LNCAP (cell line): ENCODE measurements at regions not wholly inside any gene's neighbourhood (a gene's known extent, or its start where the extent isn't known, plus 50 kb on each side); places are given as distances from the start of the nearest gene placed in this dataset.

Experiments
- CTCF ChIP-seq: fragments of 450-650 bp; IDR thresholded peaks from 2 replicates; pipeline ENCODE4 v1.5.1; 2017; ENCODE audit warnings: mild to moderate bottlenecking

GRCh38 chr13:67803118-67803517, 573.0 kb upstream of the PCDH9 start:
- no peak for TF ChIP-seq CTCF

- TF ChIP-seq CTCF: no peak
Measured at GRCh38 chr13:67792151-67792676, 562.1 kb upstream of the PCDH9 start.

- no peak for TF ChIP-seq CTCF
Measured at GRCh38 chr13:67791047-67791446, 560.9 kb upstream of the PCDH9 start.

GRCh38 chr13:67776151-67776550, 546.0 kb upstream of the PCDH9 start:
- TF ChIP-seq CTCF: no peak

GRCh38 chr13:67775359-67775758, 545.2 kb upstream of the PCDH9 start:
- TF ChIP-seq CTCF: no peak

- TF ChIP-seq CTCF: no peak
Measured at GRCh38 chr13:67772807-67773453, 542.8 kb upstream of the PCDH9 start.

GRCh38 chr13:67771106-67771505, 541.0 kb upstream of the PCDH9 start:
- no peak for TF ChIP-seq CTCF

- TF ChIP-seq CTCF: no peak
Measured at GRCh38 chr13:67769987-67770341, 539.8 kb upstream of the PCDH9 start.
